IPS-20b (cell line): ENCODE measurements at regions not wholly inside any gene's neighbourhood (a gene's known extent, or its start where the extent isn't known, plus 50 kb on each side); places are given as distances from the start of the nearest gene placed in this dataset.

Experiments
- H3K27ac ChIP-seq: one replicate; pipeline ENCODE4 v1.5.1; 2013; ENCODE audit warnings: low read length
- H3K27me3 ChIP-seq: 2 replicates; pipeline ENCODE4 v1.6.1; 2013; ENCODE audit warnings: mild to moderate bottlenecking, low read length, inconsistent platforms; ENCODE audit not compliant: insufficient read depth
- H3K36me3 ChIP-seq: 2 replicates; pipeline ENCODE4 v1.6.1; 2013; ENCODE audit warnings: low read depth, mild to moderate bottlenecking, inconsistent platforms, low read length, moderate library complexity; ENCODE audit not compliant: insufficient read depth
- H3K4me1 ChIP-seq: 2 replicates; pipeline ENCODE4 v1.6.1; 2013; ENCODE audit warnings: mild to moderate bottlenecking, control low read depth, inconsistent platforms, low read length, moderate library complexity; ENCODE audit not compliant: insufficient read depth
- H3K4me3 ChIP-seq: 2 replicates; pipeline ENCODE4 v1.5.1; 2013; ENCODE audit warnings: mild to moderate bottlenecking, low read length, inconsistent platforms
- H3K9ac ChIP-seq: 2 replicates; pipeline ENCODE4 v1.6.1; 2013; ENCODE audit warnings: low read depth, mild to moderate bottlenecking, inconsistent platforms, low read length, moderate library complexity
- H3K9me3 ChIP-seq: 2 replicates; pipeline ENCODE4 v1.6.1; 2013; ENCODE audit warnings: mild to moderate bottlenecking, low read depth, low read length, inconsistent platforms; ENCODE audit not compliant: insufficient read depth

GRCh38 chr2:41962922-41963622 lies 84.7 kb upstream of the PKDCC start:
- no peak overlapping the region; the same call in 1 of the 2 replicates for H3K9ac ChIP-seq
- H3K4me3 ChIP-seq = no peak overlapping the region
- no peak overlapping the region for H3K27ac ChIP-seq
- peaks cover 21% of the 10 kb centered on the region; the same call in 1 of the 2 replicates for H3K4me1 ChIP-seq
- H3K27me3 ChIP-seq = no peaks in the 10 kb centered on the region
- H3K9me3 ChIP-seq = no peaks in the 10 kb centered on the region
- no peaks in the 10 kb centered on the region for H3K36me3 ChIP-seq

- no peaks in the 10 kb centered on the region for H3K27me3 ChIP-seq
- H3K9ac ChIP-seq = peak overlapping the region; percentile 5; the same call in 1 of the 2 replicates
- H3K36me3 ChIP-seq = no peaks in the 10 kb centered on the region
- no peak overlapping the region for H3K4me3 ChIP-seq
- peaks cover 21% of the 10 kb centered on the region; the same call in 1 of the 2 replicates for H3K4me1 ChIP-seq
- H3K9me3 ChIP-seq = no peaks in the 10 kb centered on the region
- no peak overlapping the region for H3K27ac ChIP-seq
Observed at GRCh38 chr2:41963661-41964525, 83.9 kb upstream of the PKDCC start.

- Histone ChIP-seq H3K4me3 (no peak overlapping the region), H3K9ac (no peak overlapping the region), H3K4me1 (peaks cover 21% of the 10 kb centered on the region; the same call in 1 of the 2 replicates)
Observed at GRCh38 chr2:41965173-41965908, 82.5 kb upstream of the PKDCC start.

GRCh38 chr2:41965909-41966295 lies 81.9 kb upstream of the PKDCC start:
- H3K4me1 ChIP-seq = peaks cover 21% of the 10 kb centered on the region; the same call in 1 of the 2 replicates
- no peak overlapping the region for H3K4me3 ChIP-seq
- H3K27ac ChIP-seq = no peak overlapping the region

More at GRCh38 chr2:41965173-41965908, 82.5 kb upstream of the PKDCC start:
- Histone ChIP-seq H3K27ac (no peak overlapping the region), H3K9me3 (no peaks in the 10 kb centered on the region), H3K27me3 (no peaks in the 10 kb centered on the region), H3K36me3 (no peaks in the 10 kb centered on the region)

GRCh38 chr2:41966431-41966893 lies 81.4 kb upstream of the PKDCC start:
- Histone ChIP-seq H3K27ac (no peak overlapping the region), H3K4me3 (no peak overlapping the region), H3K36me3 (no peaks in the 10 kb centered on the region), H3K9me3 (no peaks in the 10 kb centered on the region), H3K9ac (no peak overlapping the region), H3K4me1 (peaks cover 21% of the 10 kb centered on the region; the same call in 1 of the 2 replicates), H3K27me3 (no peaks in the 10 kb centered on the region)

More at GRCh38 chr2:41965909-41966295, 81.9 kb upstream of the PKDCC start:
- no peaks in the 10 kb centered on the region for H3K27me3 ChIP-seq
- H3K36me3 ChIP-seq = no peaks in the 10 kb centered on the region
- no peaks in the 10 kb centered on the region for H3K9me3 ChIP-seq
- H3K9ac ChIP-seq = no peak overlapping the region

- Histone ChIP-seq H3K9ac (no peak overlapping the region), H3K4me1 (peaks cover 21% of the 10 kb centered on the region; the same call in 1 of the 2 replicates), H3K27me3 (no peaks in the 10 kb centered on the region), H3K9me3 (no peaks in the 10 kb centered on the region), H3K36me3 (no peaks in the 10 kb centered on the region), H3K27ac (no peak overlapping the region), H3K4me3 (no peak overlapping the region)
Observed at GRCh38 chr2:41966920-41967319, 80.9 kb upstream of the PKDCC start.

GRCh38 chr2:41967476-41968181 lies 80.2 kb upstream of the PKDCC start:
- no peaks in the 10 kb centered on the region for H3K27me3 ChIP-seq
- H3K9ac ChIP-seq = no peak overlapping the region
- H3K4me3 ChIP-seq = no peak overlapping the region
- no peaks in the 10 kb centered on the region for H3K36me3 ChIP-seq
- peaks cover 21% of the 10 kb centered on the region; the same call in 1 of the 2 replicates for H3K4me1 ChIP-seq
- no peak overlapping the region for H3K27ac ChIP-seq
- H3K9me3 ChIP-seq = no peaks in the 10 kb centered on the region

- Histone ChIP-seq H3K4me1 (peaks cover 19% of the 10 kb centered on the region; the same call in 1 of the 2 replicates), H3K27ac (no peak overlapping the region)
Observed at GRCh38 chr2:41968182-41968578, 79.6 kb upstream of the PKDCC start.

GRCh38 chr2:41970988-41971660 lies 76.7 kb upstream of the PKDCC start:
- H3K27me3 ChIP-seq = no peaks in the 10 kb centered on the region
- H3K9me3 ChIP-seq = no peaks in the 10 kb centered on the region
- H3K27ac ChIP-seq = no peak overlapping the region
- no peak overlapping the region for H3K9ac ChIP-seq
- H3K36me3 ChIP-seq = no peaks in the 10 kb centered on the region
- H3K4me3 ChIP-seq = no peak overlapping the region
- peaks cover 6% of the 10 kb centered on the region; the same call in 1 of the 2 replicates for H3K4me1 ChIP-seq

More at GRCh38 chr2:41968182-41968578, 79.6 kb upstream of the PKDCC start:
- Histone ChIP-seq H3K27me3 (no peaks in the 10 kb centered on the region), H3K9ac (no peak overlapping the region), H3K9me3 (no peaks in the 10 kb centered on the region), H3K36me3 (no peaks in the 10 kb centered on the region), H3K4me3 (no peak overlapping the region)

GRCh38 chr2:41972179-41972578 lies 75.6 kb upstream of the PKDCC start:
- H3K9ac ChIP-seq = no peak overlapping the region
- H3K27me3 ChIP-seq = no peaks in the 10 kb centered on the region
- peaks cover 4% of the 10 kb centered on the region; the same call in 1 of the 2 replicates for H3K4me1 ChIP-seq
- H3K36me3 ChIP-seq = no peaks in the 10 kb centered on the region
- H3K4me3 ChIP-seq = no peak overlapping the region
- no peak overlapping the region for H3K27ac ChIP-seq
- H3K9me3 ChIP-seq = no peaks in the 10 kb centered on the region
